Epidermal melanocyte (primary cell): ENCODE measurements at regions not wholly inside any gene's neighbourhood (a gene's known extent, or its start where the extent isn't known, plus 50 kb on each side); places are given as distances from the start of the nearest gene placed in this dataset.

Experiments
- DNase-seq: peaks from one replicate; pipeline ENCODE4 v3.0.0; 2011; ENCODE audit warnings: low spot score; ENCODE audit not compliant: insufficient read length

DNA sequence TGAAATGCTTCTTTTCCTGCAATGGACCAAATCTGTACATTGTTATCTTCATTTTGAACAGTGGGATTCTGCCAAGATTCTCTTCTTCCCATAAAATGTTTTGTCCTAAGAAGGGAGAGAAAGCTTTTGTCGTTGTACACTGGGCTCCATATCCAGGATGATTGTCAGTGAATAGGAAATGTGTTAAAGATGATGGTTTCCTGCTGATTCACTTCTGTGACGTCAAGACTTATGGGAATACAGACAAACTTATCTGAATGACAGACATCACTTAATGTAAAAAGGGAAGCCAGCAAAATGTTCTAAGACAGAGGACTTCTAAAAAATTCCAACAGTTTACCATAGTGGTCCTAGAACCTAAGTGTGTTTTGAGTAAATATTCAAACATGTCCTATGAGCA lies 53.7 kb upstream of the HPF1 start:
- no peak for DNase-seq

DNA sequence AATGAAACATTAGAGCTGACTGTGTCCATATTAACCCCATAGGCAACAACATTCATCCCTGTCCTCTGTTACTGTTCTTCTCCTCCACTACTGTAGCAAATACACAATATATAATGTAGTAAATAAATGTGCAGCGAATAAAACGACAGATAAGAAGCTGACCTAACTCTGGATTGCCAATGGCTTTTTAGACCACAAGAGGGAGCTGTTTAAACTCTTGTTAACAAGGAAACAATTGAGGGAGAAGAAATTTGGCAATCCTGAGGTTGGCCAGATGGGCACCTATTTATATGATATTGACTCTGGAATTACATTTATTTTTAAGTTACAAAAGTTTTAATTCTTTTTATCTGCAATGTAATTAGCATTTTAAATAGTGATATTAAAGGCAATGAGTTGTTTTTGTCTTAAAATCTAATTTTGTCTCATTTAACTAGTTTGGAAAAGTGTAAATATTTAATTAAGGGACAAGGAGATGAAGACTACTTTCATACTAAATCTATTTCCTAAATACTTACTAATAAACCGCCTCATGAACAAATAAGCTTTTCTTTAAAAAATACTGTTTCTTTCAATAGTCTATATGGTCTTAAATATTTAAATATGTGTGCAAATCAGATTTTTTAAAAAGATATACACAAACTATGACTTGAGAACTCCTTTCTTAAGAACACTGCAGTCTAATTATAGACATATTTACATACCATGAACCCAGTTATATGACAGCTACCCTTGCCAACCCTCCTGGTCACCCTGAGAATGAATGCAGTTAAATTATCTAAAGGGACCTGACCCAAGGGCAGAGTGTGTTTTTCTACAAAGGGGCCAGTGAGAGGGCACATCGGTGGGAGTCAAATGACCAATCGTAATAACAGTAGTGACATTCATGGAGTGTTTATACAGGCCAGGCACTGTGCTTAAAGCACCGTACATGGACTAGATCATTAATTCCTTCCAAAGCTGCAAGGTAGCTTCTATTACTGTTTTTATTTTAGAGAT lies 52.9 kb upstream of the HPF1 start:
- DNase-seq = peak; percentile 54

DNA sequence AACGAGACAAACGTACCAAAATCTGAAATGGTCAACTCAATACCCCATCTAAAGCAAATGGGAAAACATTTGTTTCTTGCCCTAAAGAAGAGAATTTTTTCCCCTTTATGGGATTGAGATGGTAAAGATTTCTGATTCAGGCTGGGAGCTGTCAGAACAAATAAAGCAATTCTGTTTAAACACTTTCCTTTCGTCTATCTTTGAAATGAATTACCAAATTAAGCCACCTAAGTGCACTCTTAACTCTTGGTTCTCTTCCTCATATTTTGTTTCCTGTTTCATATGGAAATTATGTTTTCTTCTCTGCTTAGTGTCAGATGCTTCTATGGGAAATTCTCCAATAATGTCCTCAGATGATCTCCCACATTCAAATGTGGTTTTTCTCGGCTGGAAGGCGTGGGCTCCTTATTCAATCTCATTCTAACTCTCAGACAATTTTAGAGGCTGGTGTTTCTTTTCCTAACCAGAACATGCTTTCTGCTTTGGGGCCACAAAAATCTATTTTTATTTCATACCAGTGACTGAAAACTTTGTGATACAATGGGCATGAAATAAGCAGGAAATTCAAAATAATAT lies 50.3 kb upstream of the HPF1 start:
- no peak for DNase-seq
